GM12878 (cell line): ENCODE measurements at regions not wholly inside any gene's neighbourhood (a gene's known extent, or its start where the extent isn't known, plus 50 kb on each side); places are given as distances from the start of the nearest gene placed in this dataset.

Experiments
- CBX5 ChIP-seq: sonication (generic); IDR thresholded peaks from 2 replicates; pipeline ENCODE4 v1.6.1; 2016; ENCODE audit warnings: low read depth, moderate library complexity, mild to moderate bottlenecking, inconsistent platforms
- CEBPB ChIP-seq, 2 experiments: fragments of 150-350 bp in 1 of 2; IDR thresholded peaks; 2 replicates each; pipeline ENCODE4 v1.6.1; 2012 to 2014; ENCODE audit warnings: low read depth in 2 of 2, low read length in 2 of 2, borderline replicate concordance in 1 of 2, inconsistent platforms in 1 of 2
- CTCF ChIP-seq, 3 experiments: IDR thresholded peaks in 2 of 3; conservative IDR thresholded peaks in 1 of 3; 2 replicates each; pipeline ENCODE4 v1.5.1; 2011; ENCODE audit warnings: low read depth in 3 of 3, low read length in 3 of 3, mild to moderate bottlenecking in 3 of 3, control low read depth in 2 of 3, moderate library complexity in 2 of 3, inconsistent platforms in 1 of 3, mixed read lengths in 1 of 3; ENCODE audit not compliant: control insufficient read depth in 2 of 3, insufficient read depth in 1 of 3; ENCODE audit errors: extremely low read depth in 1 of 3
- EZH2 ChIP-seq: IDR thresholded peaks from 2 replicates; pipeline ENCODE4 v1.6.1; 2012; ENCODE audit warnings: low read depth, mild to moderate bottlenecking, control low read depth, inconsistent platforms, low read length, borderline replicate concordance; ENCODE audit not compliant: control insufficient read depth
- JUNB ChIP-seq: IDR thresholded peaks from 2 replicates; pipeline ENCODE4 v1.6.1; 2016; ENCODE audit warnings: antibody characterized with exemption, mild to moderate bottlenecking
- LARP7 ChIP-seq: fragments of 450-650 bp; IDR thresholded peaks from 2 replicates; pipeline ENCODE4 v1.6.1; 2017; ENCODE audit warnings: mild to moderate bottlenecking
- PML ChIP-seq: IDR thresholded peaks from 2 replicates; pipeline ENCODE4 v1.6.1; 2012; ENCODE audit warnings: low read length, inconsistent platforms
- POLR2A ChIP-seq: IDR thresholded peaks from 2 replicates; pipeline ENCODE4 v1.6.1; 2011; ENCODE audit warnings: low read depth, mild to moderate bottlenecking, low read length
- POLR2AphosphoS5 ChIP-seq: IDR thresholded peaks from 2 replicates; pipeline ENCODE4 v1.6.1; 2011; ENCODE audit warnings: mild to moderate bottlenecking, low read length, inconsistent platforms
- POU2F2 ChIP-seq: IDR thresholded peaks from 3 replicates; pipeline ENCODE4 v1.6.1; 2011; ENCODE audit warnings: low read depth, mild to moderate bottlenecking, low read length, borderline replicate concordance
- SUZ12 ChIP-seq: fragments of 200-600 bp; sonication (generic); IDR thresholded peaks from one replicate; pipeline ENCODE4 v1.6.1; 2018; ENCODE audit warnings: antibody characterized with exemption, mild to moderate bottlenecking; ENCODE audit not compliant: unreplicated experiment
- YBX1 ChIP-seq: fragments of 450-650 bp; IDR thresholded peaks from 2 replicates; pipeline ENCODE4 v1.6.1; 2016; ENCODE audit warnings: antibody characterized with exemption
- ZNF687 ChIP-seq: fragments of 450-650 bp; IDR thresholded peaks from 2 replicates; pipeline ENCODE4 v1.6.1; 2017; ENCODE audit warnings: mild to moderate bottlenecking, moderate library complexity
- ZZZ3 ChIP-seq: IDR thresholded peaks from 2 replicates; pipeline ENCODE4 v1.6.1; 2011; ENCODE audit warnings: low read depth; ENCODE audit not compliant: control insufficient read depth, insufficient read length

- no peak for TF ChIP-seq ZZZ3
- TF ChIP-seq CTCF (IDR thresholded peaks at IDR 0.05 in 2 of 3, conservative IDR thresholded peaks at IDR 0.05 in 1 of 3; ENCODE audit: control insufficient read depth in 2 of 3, extremely low read depth in 1 of 3, insufficient read depth in 1 of 3, low read depth in 3 of 3, low read length in 3 of 3) = no peak
- no peak for TF ChIP-seq EZH2
- no peak for TF ChIP-seq POU2F2
- no peak for TF ChIP-seq POLR2AphosphoS5
- no peak for TF ChIP-seq JUNB
- TF ChIP-seq CBX5 = no peak
- no peak for TF ChIP-seq LARP7
- TF ChIP-seq CEBPB (IDR thresholded peaks at IDR 0.05; ENCODE audit: borderline replicate concordance in 1 of 2, low read depth in 2 of 2, low read length in 2 of 2) = no peak
- TF ChIP-seq PML = no peak
- TF ChIP-seq YBX1 = no peak
- TF ChIP-seq SUZ12 = no peak
- no peak for TF ChIP-seq ZNF687
- no peak for TF ChIP-seq POLR2A
Measured at GRCh38 chr12:88865537-88865936, 285.3 kb upstream of the KITLG start.
